HepG2 (cell line): ENCODE measurements at regions not wholly inside any gene's neighbourhood (a gene's known extent, or its start where the extent isn't known, plus 50 kb on each side); places are given as distances from the start of the nearest gene placed in this dataset.

Source experiments
- ARID3A ChIP-seq: IDR thresholded peaks from 2 replicates; pipeline ENCODE4 v1.6.1; 2012; ENCODE audit warnings: low read depth, low read length, improper control_type of control experiment
- CHD2 ChIP-seq: IDR thresholded peaks from 2 replicates; pipeline ENCODE4 v1.6.1; 2011; ENCODE audit warnings: low read depth, low read length, improper control_type of control experiment
- DNMT3B ChIP-seq: conservative IDR thresholded peaks from 2 replicates; pipeline ENCODE4 v1.6.1; 2016; ENCODE audit warnings: missing biosample characterization, control low read depth
- KDM1A ChIP-seq: IDR thresholded peaks from 2 replicates; pipeline ENCODE4 v1.6.1; 2016; ENCODE audit warnings: missing compliant biosample characterization
- SRF ChIP-seq: IDR thresholded peaks from 2 replicates; pipeline ENCODE4 v1.6.1; 2011; ENCODE audit warnings: mild to moderate bottlenecking, low read depth, low read length, moderate library complexity
- ZBTB33 ChIP-seq: sonication (generic); formaldehyde crosslinking; IDR thresholded peaks from 2 replicates; pipeline ENCODE4 v1.4.0; 2020; ENCODE audit warnings: missing genetic modification reagents
- ZNF274 ChIP-seq: sonication (generic); formaldehyde crosslinking; IDR thresholded peaks from 2 replicates; pipeline ENCODE4 v1.5.1; 2020; ENCODE audit warnings: mild to moderate bottlenecking, missing genetic modification reagents
- ZNF407 ChIP-seq: sonication (generic); formaldehyde crosslinking; IDR thresholded peaks from one replicate; pipeline ENCODE4 v1.5.1; 2020; ENCODE audit warnings: mild to moderate bottlenecking, missing genetic modification reagents; ENCODE audit errors: not compliant biosample characterization
- ZNF496 ChIP-seq: sonication (generic); formaldehyde crosslinking; IDR thresholded peaks from 2 replicates; pipeline ENCODE4 v1.8.1; 2023; ENCODE audit warnings: mild to moderate bottlenecking, moderate library complexity, missing genetic modification reagents; ENCODE audit not compliant: insufficient replicate concordance
- TF ChIP-seq, protein P1 (sequence below): sonication (generic); formaldehyde crosslinking; IDR thresholded peaks from 2 replicates; pipeline ENCODE4 v1.5.0; 2020; ENCODE audit warnings: mild to moderate bottlenecking, missing genetic modification reagents, moderate library complexity

GRCh38 chr2:185299867-185300266, 438.7 kb upstream of the FSIP2 start:
- TF ChIP-seq CHD2 = no peak
- no peak for TF ChIP-seq DNMT3B
- no peak for TF ChIP-seq ZBTB33
- no peak for TF ChIP-seq ARID3A
- no peak for TF ChIP-seq ZNF496
- no peak for TF ChIP-seq SRF
- TF ChIP-seq, protein P1, sequence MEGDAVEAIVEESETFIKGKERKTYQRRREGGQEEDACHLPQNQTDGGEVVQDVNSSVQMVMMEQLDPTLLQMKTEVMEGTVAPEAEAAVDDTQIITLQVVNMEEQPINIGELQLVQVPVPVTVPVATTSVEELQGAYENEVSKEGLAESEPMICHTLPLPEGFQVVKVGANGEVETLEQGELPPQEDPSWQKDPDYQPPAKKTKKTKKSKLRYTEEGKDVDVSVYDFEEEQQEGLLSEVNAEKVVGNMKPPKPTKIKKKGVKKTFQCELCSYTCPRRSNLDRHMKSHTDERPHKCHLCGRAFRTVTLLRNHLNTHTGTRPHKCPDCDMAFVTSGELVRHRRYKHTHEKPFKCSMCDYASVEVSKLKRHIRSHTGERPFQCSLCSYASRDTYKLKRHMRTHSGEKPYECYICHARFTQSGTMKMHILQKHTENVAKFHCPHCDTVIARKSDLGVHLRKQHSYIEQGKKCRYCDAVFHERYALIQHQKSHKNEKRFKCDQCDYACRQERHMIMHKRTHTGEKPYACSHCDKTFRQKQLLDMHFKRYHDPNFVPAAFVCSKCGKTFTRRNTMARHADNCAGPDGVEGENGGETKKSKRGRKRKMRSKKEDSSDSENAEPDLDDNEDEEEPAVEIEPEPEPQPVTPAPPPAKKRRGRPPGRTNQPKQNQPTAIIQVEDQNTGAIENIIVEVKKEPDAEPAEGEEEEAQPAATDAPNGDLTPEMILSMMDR (CRISPR knock-in tag) = no peak
- TF ChIP-seq ZNF407 (CRISPR knock-in tag) = no peak
- TF ChIP-seq KDM1A = no peak
- TF ChIP-seq ZNF274 = no peak
